ENCODE measurements at regions not wholly inside any gene's neighbourhood (a gene's known extent, or its start where the extent isn't known, plus 50 kb on each side); places are given as distances from the start of the nearest gene placed in this dataset.

- Histone ChIP-seq H3K27ac (ENCODE audit: insufficient read depth, low read length) (no peak overlapping the region), H4K5ac (ENCODE audit: low read depth, low read length) (no peak overlapping the region), H3K36me3 (ENCODE audit: control insufficient read depth, insufficient read depth, low read length) (no peaks in the 10 kb centered on the region), H3K14ac (replicated peaks; ENCODE audit: low read depth, low read length) (no peak overlapping the region), H2BK15ac (ENCODE audit: low read depth, low read length) (no peak overlapping the region), H4K91ac (ENCODE audit: insufficient read depth, low read depth, low read length) (no peak overlapping the region), H2AK9ac (replicated peaks; ENCODE audit: low read depth, low read length, poor library complexity) (no peak overlapping the region), H3K9me3 (ENCODE audit: control insufficient read depth, insufficient read depth, low read length) (no peaks in the 10 kb centered on the region), H2BK120ac (ENCODE audit: low read depth, low read length) (no peak overlapping the region), H3K9ac (ENCODE audit: low read depth, low read length) (no peak overlapping the region), H3K4me2 (ENCODE audit: low read depth, low read length) (no peak overlapping the region), H3K4ac (ENCODE audit: low read depth, low read length) (no peak overlapping the region), H3K79me1 (ENCODE audit: low read depth in 1 of 2, low read length in 2 of 2) (no peaks in the 10 kb centered on the region), H2AFZ (replicated peaks; ENCODE audit: low read length, poor library complexity) (no peak overlapping the region), H3K27me3 (ENCODE audit: control insufficient read depth, insufficient read depth, low read length) (peaks cover 3% of the 10 kb centered on the region), H3K18ac (ENCODE audit: low read depth, low read length) (no peak overlapping the region), H3K23ac (ENCODE audit: low read depth, low read length) (no peak overlapping the region), H2BK5ac (ENCODE audit: low read depth, low read length, poor library complexity, severe bottlenecking) (no peak overlapping the region), H3K56ac (ENCODE audit: extremely low read depth, insufficient read depth, low read length) (no peak overlapping the region), H2BK20ac (ENCODE audit: low read depth, low read length) (no peak overlapping the region), H4K8ac (ENCODE audit: low read depth in 2 of 2, low read length in 2 of 2) (no peak overlapping the region), H4K20me1 (ENCODE audit: insufficient read depth, low read length) (no peaks in the 10 kb centered on the region), H3K9me1 (ENCODE audit: insufficient read depth, low read length) (no peaks in the 10 kb centered on the region), H3K4me1 (ENCODE audit: control insufficient read depth, insufficient read depth, low read length) (peaks cover 8% of the 10 kb centered on the region; the same call in 1 of the 2 replicates), H2AK5ac (ENCODE audit: low read depth, low read length) (no peak overlapping the region), H3K4me3 (ENCODE audit: insufficient read depth, low read depth, low read length) (no peak overlapping the region)
- DNase-seq = no peak
- CTCF ChIA-PET = no interaction called here
- dilution Hi-C loops (cut with HindIII; ENCODE audit: low sequenced_read_pairs, unreplicated experiment) (no loop called here), intact Hi-C loops (cut with micrococcal nuclease) (loop anchor here (10.0 kb wide), 1 partner anchor 519 kb away; the partner anchor contains the start of gene FGF9), in situ Hi-C loops (cut with MboI; ENCODE audit: low sequenced_read_pairs) (no loop called here)
- no TSS peak for BruUV-seq (replicated peaks)
- TF ChIP-seq RAD21 (IDR thresholded peaks at IDR 0.05; ENCODE audit: low read length) (no peak), MAFK (IDR thresholded peaks at IDR 0.05; ENCODE audit: low read depth, low read length) (no peak), RFX5 (IDR thresholded peaks at IDR 0.05; ENCODE audit: low read depth, low read length) (no peak), MXI1 (IDR thresholded peaks at IDR 0.05; ENCODE audit: borderline replicate concordance, low read depth, low read length) (no peak), BHLHE40 (IDR thresholded peaks at IDR 0.05; ENCODE audit: low read depth, low read length) (no peak), ELK1 (IDR thresholded peaks at IDR 0.05; ENCODE audit: borderline replicate concordance, low read depth, low read length) (no peak), USF2 (IDR thresholded peaks at IDR 0.05; ENCODE audit: low read depth, low read length) (no peak), NFE2L2 (IDR thresholded peaks at IDR 0.05; ENCODE audit: low read depth, low read length) (no peak), SMC3 (IDR thresholded peaks at IDR 0.05; ENCODE audit: low read depth, low read length) (no peak), RCOR1 (IDR thresholded peaks at IDR 0.05; ENCODE audit: insufficient replicate concordance, low read length) (no peak), CTCF (conservative IDR thresholded peaks at IDR 0.05; ENCODE audit: low read depth, low read length) (no peak), CEBPB (IDR thresholded peaks at IDR 0.05; ENCODE audit: low read depth, low read length) (no peak), MAZ (IDR thresholded peaks at IDR 0.05; ENCODE audit: borderline replicate concordance, low read depth, low read length) (no peak), POLR2A (IDR thresholded peaks at IDR 0.05; ENCODE audit: low read depth, low read length) (no peak), CHD1 (IDR thresholded peaks at IDR 0.05; ENCODE audit: low read depth, low read length) (no peak)
- POLR2A ChIA-PET (ENCODE audit: unreplicated experiment) = interaction anchor here (0.7 kb wide), 1 partner anchor 317 kb away, joined by 3 read pairs; no protein-coding TSS in a partner anchor
- ATAC-seq (ENCODE audit: low read depth) = no peak
- 95% methylated on average over 4 of the region's 9 CpGs; no CpG with 5 or more reads in 1 of the 2 experiments for WGBS, 2 experiments (ENCODE audit: extremely low coverage in 2 of 2, insufficient read length in 1 of 2)
These were observed 523.4 kb downstream of the FGF9 start for GRCh38 chr13:22194106-22194805.
